ENCODE measurements at regions not wholly inside any gene's neighbourhood (a gene's known extent, or its start where the extent isn't known, plus 50 kb on each side); places are given as distances from the start of the nearest gene placed in this dataset.

DNA sequence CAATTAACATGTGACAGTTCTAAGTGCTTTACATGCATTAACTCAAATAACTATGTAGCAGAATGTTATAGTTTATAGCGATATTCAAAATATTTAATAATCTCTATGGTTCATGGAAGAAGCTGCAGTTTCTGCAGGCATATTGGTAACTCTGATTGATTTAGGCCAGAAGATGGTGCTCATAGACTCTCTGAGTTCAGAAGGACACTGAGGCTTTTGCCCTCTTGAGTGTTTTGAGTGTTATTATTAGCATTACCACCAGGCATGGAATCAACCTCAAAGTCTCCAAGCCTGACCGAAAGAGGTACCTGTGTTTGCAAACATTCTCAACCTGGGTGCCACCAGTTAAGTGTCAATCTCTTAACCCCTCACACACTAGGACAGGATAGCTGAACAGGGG lies 792.3 kb upstream of the PCDH7 start:
- TF ChIP-seq, protein P1, sequence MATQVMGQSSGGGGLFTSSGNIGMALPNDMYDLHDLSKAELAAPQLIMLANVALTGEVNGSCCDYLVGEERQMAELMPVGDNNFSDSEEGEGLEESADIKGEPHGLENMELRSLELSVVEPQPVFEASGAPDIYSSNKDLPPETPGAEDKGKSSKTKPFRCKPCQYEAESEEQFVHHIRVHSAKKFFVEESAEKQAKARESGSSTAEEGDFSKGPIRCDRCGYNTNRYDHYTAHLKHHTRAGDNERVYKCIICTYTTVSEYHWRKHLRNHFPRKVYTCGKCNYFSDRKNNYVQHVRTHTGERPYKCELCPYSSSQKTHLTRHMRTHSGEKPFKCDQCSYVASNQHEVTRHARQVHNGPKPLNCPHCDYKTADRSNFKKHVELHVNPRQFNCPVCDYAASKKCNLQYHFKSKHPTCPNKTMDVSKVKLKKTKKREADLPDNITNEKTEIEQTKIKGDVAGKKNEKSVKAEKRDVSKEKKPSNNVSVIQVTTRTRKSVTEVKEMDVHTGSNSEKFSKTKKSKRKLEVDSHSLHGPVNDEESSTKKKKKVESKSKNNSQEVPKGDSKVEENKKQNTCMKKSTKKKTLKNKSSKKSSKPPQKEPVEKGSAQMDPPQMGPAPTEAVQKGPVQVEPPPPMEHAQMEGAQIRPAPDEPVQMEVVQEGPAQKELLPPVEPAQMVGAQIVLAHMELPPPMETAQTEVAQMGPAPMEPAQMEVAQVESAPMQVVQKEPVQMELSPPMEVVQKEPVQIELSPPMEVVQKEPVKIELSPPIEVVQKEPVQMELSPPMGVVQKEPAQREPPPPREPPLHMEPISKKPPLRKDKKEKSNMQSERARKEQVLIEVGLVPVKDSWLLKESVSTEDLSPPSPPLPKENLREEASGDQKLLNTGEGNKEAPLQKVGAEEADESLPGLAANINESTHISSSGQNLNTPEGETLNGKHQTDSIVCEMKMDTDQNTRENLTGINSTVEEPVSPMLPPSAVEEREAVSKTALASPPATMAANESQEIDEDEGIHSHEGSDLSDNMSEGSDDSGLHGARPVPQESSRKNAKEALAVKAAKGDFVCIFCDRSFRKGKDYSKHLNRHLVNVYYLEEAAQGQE (IDR thresholded peaks at IDR 0.05; ENCODE audit: insufficient read depth in 1 of 2, low read depth in 2 of 2, low read length in 2 of 2), result no peak
- TF ChIP-seq SIN3A (IDR thresholded peaks at IDR 0.05; ENCODE audit: borderline replicate concordance, insufficient read depth, low read length), result no peak
- TF ChIP-seq FOXP2 (optimal IDR thresholded peaks at IDR 0.05; ENCODE audit: borderline replicate concordance, extremely low read depth, extremely low read length, insufficient read depth), result no peak

GRCh38 chr4:29948451-29948850 lies 771.7 kb upstream of the PCDH7 start:
- no peak for TF ChIP-seq POLR2AphosphoS5 (IDR thresholded peaks at IDR 0.05; ENCODE audit: low read depth, low read length)
- no peak for TF ChIP-seq TAF1 (IDR thresholded peaks at IDR 0.05; ENCODE audit: borderline replicate concordance, insufficient read depth, low read length)
- TF ChIP-seq, protein P1 (IDR thresholded peaks at IDR 0.05; ENCODE audit: insufficient read depth in 1 of 2, low read depth in 2 of 2, low read length in 2 of 2), result no peak
- TF ChIP-seq SIN3A (IDR thresholded peaks at IDR 0.05; ENCODE audit: borderline replicate concordance, insufficient read depth, low read length), result no peak
- no peak for TF ChIP-seq FOXP2 (optimal IDR thresholded peaks at IDR 0.05; ENCODE audit: borderline replicate concordance, extremely low read depth, extremely low read length, insufficient read depth)

- TF ChIP-seq, protein P1 (IDR thresholded peaks at IDR 0.05; ENCODE audit: insufficient read depth in 1 of 2, low read depth in 2 of 2, low read length in 2 of 2), result no peak
- TF ChIP-seq POLR2AphosphoS5 (IDR thresholded peaks at IDR 0.05; ENCODE audit: low read depth, low read length), result no peak
- no peak for TF ChIP-seq TAF1 (IDR thresholded peaks at IDR 0.05; ENCODE audit: borderline replicate concordance, insufficient read depth, low read length)
- TF ChIP-seq SIN3A (IDR thresholded peaks at IDR 0.05; ENCODE audit: borderline replicate concordance, insufficient read depth, low read length), result no peak
- no peak for TF ChIP-seq FOXP2 (optimal IDR thresholded peaks at IDR 0.05; ENCODE audit: borderline replicate concordance, extremely low read depth, extremely low read length, insufficient read depth)
Observed at GRCh38 chr4:29948858-29949257, 771.3 kb upstream of the PCDH7 start.

DNA sequence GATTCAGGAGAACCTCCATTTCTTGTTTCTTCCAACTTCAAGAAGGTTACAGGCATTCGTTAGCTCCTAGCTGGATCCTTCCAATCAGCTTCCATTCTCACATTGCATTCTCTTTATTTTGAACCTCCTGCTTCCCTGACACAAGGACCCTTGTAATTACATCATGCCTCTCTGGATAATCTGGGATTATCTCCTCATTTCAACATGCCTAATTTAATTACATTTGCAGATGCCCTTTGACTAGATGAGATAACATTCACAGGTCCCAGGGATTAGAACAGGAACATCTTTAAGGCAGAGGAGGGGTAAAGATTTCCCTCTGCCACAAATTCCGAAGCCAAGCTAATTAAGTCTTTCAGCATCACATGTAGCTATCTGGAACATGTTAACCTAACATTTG lies 753.8 kb upstream of the PCDH7 start:
- TF ChIP-seq, protein P1 (IDR thresholded peaks at IDR 0.05; ENCODE audit: insufficient read depth in 1 of 2, low read depth in 2 of 2, low read length in 2 of 2), result no peak
- no peak for TF ChIP-seq POLR2AphosphoS5 (IDR thresholded peaks at IDR 0.05; ENCODE audit: low read depth, low read length)
- no peak for TF ChIP-seq SIN3A (IDR thresholded peaks at IDR 0.05; ENCODE audit: borderline replicate concordance, insufficient read depth, low read length)
- TF ChIP-seq FOXP2 (optimal IDR thresholded peaks at IDR 0.05; ENCODE audit: borderline replicate concordance, extremely low read depth, extremely low read length, insufficient read depth), result no peak
- no peak for TF ChIP-seq TAF1 (IDR thresholded peaks at IDR 0.05; ENCODE audit: borderline replicate concordance, insufficient read depth, low read length)

DNA sequence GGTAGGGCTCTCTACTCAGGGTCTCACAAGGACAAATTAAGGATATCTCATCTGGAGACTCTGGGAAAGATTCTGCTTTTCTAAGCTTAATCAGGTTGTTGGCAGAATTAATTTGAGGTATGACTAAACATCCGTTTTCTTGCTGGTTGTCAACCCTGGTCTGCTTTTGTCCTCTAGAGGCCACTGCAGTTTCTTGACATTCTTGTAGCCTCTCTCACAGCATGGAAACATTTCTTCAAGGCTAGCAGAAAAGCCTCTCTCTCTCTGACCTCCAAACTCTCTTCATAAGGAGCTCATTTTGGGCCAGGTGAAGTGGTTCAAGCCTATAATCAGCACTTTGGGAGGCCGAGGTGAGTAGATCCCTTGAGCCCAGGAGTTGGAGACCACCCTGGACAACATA lies 749.5 kb upstream of the PCDH7 start:
- TF ChIP-seq SIN3A (IDR thresholded peaks at IDR 0.05; ENCODE audit: borderline replicate concordance, insufficient read depth, low read length) (no peak), POLR2AphosphoS5 (IDR thresholded peaks at IDR 0.05; ENCODE audit: low read depth, low read length) (no peak), FOXP2 (optimal IDR thresholded peaks at IDR 0.05; ENCODE audit: borderline replicate concordance, extremely low read depth, extremely low read length, insufficient read depth) (no peak), TAF1 (IDR thresholded peaks at IDR 0.05; ENCODE audit: borderline replicate concordance, insufficient read depth, low read length) (no peak)
- TF ChIP-seq, protein P1 (IDR thresholded peaks at IDR 0.05; ENCODE audit: insufficient read depth in 1 of 2, low read depth in 2 of 2, low read length in 2 of 2), result no peak

All from PFSK-1 (cell line).